ENCODE measurements at regions not wholly inside any gene's neighbourhood (a gene's known extent, or its start where the extent isn't known, plus 50 kb on each side); places are given as distances from the start of the nearest gene placed in this dataset.

DNA sequence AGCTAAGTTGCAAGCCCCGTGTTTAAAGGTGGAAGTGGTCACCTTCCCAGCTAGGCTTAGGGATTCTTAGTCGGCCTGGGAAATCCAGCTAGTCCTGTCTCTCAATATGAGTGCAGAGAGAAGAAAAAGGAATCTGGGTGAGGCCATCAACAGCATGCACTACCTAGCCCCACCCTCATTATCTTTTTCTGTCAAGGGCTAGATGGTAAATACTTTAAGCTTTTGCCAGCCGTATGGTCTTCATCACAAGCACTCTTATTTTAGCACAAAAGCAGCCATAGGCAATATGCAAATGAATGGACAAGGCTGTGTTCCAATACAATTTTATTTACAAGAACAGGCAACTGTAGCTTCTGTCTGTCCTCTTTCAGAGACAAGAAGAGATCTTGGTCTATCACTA lies 282.9 kb downstream of the ZNF674 start:
- no peak overlapping the region for H3K9ac ChIP-seq (ENCODE audit: insufficient read depth in 1 of 2, low read depth in 2 of 2, low read length in 2 of 2)
- WGBS (ENCODE audit: insufficient coverage, low coverage, missing lambda C conversion rate): 0% methylated on average over 2 of the region's 3 CpGs
- intact Hi-C loops (cut with micrococcal nuclease): no loop called here
- H3K9me3 ChIP-seq (replicated peaks; ENCODE audit: control insufficient read depth, insufficient read depth, low read depth, low read length): no peaks in the 10 kb centered on the region
- DNase-seq (ENCODE audit: extremely low read depth in 1 of 4, low spot score in 3 of 4): no peak
- no peak overlapping the region for H2AFZ ChIP-seq (ENCODE audit: low read depth, low read length)
- in situ Hi-C loops (cut with MboI): no loop called here
- no peak overlapping the region for H3K27ac ChIP-seq (ENCODE audit: extremely low read depth, low read depth, low read length)
- H3K79me2 ChIP-seq (ENCODE audit: control insufficient read depth, insufficient read depth, low read length): no peaks in the 10 kb centered on the region
- H3K4me1 ChIP-seq (replicated peaks in 1 of 2; ENCODE audit: control insufficient read depth in 2 of 2, insufficient read depth in 2 of 2, low read length in 2 of 2): no peaks in the 10 kb centered on the region
- ChIA-PET POLR2A (no interaction called here), CTCF (ENCODE audit: low intra/inter-chr PET ratio) (no interaction called here)
- H3K36me3 ChIP-seq (ENCODE audit: control insufficient read depth, insufficient read depth, low read length): no peaks in the 10 kb centered on the region
- FAIRE-seq: no peak
- H3K4me2 ChIP-seq (ENCODE audit: insufficient read depth, low read length): no peak overlapping the region
- no peak for ATAC-seq
- no peaks in the 10 kb centered on the region for H3K9me1 ChIP-seq (ENCODE audit: control insufficient read depth, insufficient read depth, low read length)
- H3K4me3 ChIP-seq: no peak overlapping the region
- no TSS peak for BruUV-seq (replicated peaks)
- no peak for TF ChIP-seq CHD1 (IDR thresholded peaks at IDR 0.05; ENCODE audit: low read length)
- TF ChIP-seq BRD4 (IDR thresholded peaks at IDR 0.05): no peak
- TF ChIP-seq NBN (IDR thresholded peaks at IDR 0.05; ENCODE audit: low read depth): no peak
- no peak for TF ChIP-seq PTTG1 (tag; IDR thresholded peaks at IDR 0.05; ENCODE audit: low read depth)
- TF ChIP-seq HCFC1 (IDR thresholded peaks at IDR 0.05; ENCODE audit: low read depth, low read length): no peak
- TF ChIP-seq ILK (tag; IDR thresholded peaks at IDR 0.05; ENCODE audit: borderline replicate concordance, low read depth): no peak
- no peak for TF ChIP-seq POLR2AphosphoS5 (IDR thresholded peaks at IDR 0.05; ENCODE audit: control insufficient read depth, insufficient read depth, low read depth, low read length)
- no peak for TF ChIP-seq POLR2A (conservative IDR thresholded peaks at IDR 0.05)
- TF ChIP-seq, protein P1, sequence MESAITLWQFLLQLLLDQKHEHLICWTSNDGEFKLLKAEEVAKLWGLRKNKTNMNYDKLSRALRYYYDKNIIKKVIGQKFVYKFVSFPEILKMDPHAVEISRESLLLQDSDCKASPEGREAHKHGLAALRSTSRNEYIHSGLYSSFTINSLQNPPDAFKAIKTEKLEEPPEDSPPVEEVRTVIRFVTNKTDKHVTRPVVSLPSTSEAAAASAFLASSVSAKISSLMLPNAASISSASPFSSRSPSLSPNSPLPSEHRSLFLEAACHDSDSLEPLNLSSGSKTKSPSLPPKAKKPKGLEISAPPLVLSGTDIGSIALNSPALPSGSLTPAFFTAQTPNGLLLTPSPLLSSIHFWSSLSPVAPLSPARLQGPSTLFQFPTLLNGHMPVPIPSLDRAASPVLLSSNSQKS (CRISPR knock-in tag; IDR thresholded peaks at IDR 0.05): no peak
- no peak for TF ChIP-seq ZNF12 (CRISPR knock-in tag; IDR thresholded peaks at IDR 0.05)
- TF ChIP-seq SLC30A9 (CRISPR knock-in tag; IDR thresholded peaks at IDR 0.05): no peak
- TF ChIP-seq, protein P2, sequence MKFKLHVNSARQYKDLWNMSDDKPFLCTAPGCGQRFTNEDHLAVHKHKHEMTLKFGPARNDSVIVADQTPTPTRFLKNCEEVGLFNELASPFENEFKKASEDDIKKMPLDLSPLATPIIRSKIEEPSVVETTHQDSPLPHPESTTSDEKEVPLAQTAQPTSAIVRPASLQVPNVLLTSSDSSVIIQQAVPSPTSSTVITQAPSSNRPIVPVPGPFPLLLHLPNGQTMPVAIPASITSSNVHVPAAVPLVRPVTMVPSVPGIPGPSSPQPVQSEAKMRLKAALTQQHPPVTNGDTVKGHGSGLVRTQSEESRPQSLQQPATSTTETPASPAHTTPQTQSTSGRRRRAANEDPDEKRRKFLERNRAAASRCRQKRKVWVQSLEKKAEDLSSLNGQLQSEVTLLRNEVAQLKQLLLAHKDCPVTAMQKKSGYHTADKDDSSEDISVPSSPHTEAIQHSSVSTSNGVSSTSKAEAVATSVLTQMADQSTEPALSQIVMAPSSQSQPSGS (CRISPR knock-in tag; IDR thresholded peaks at IDR 0.05): no peak
- TF ChIP-seq RBM34 (IDR thresholded peaks at IDR 0.05; ENCODE audit: borderline replicate concordance, insufficient read depth, low read length): no peak
- no peaks in the 10 kb centered on the region for H4K20me1 ChIP-seq (replicated peaks; ENCODE audit: control insufficient read depth, insufficient read depth, low read length)
- H3K27me3 ChIP-seq (ENCODE audit: control insufficient read depth in 2 of 2, insufficient read depth in 2 of 2, low read length in 2 of 2): peaks cover 0 to 8% of the 10 kb centered on the region in 2 experiments; a peak in 1 of 5 replicates
